Ascending aorta (tissue), 2 donors: ENCODE measurements at regions not wholly inside any gene's neighbourhood (a gene's known extent, or its start where the extent isn't known, plus 50 kb on each side); places are given as distances from the start of the nearest gene placed in this dataset.

Source experiments
- DNase-seq, 2 donors: peaks; one replicate each; pipeline ENCODE4 v3.0.0-alpha.2; 2019; ENCODE audit warnings: low spot score in 2 of 2
- H3K27ac ChIP-seq, 2 donors: fragments of 200-600 bp; sonication (generic); one replicate each; pipeline ENCODE4 v1.5.1; 2016 to 2017; ENCODE audit warnings: mild to moderate bottlenecking in 1 of 2
- H3K27me3 ChIP-seq: fragments of 200-600 bp; sonication (generic); one replicate; pipeline ENCODE4 v1.5.1; 2017
- H3K36me3 ChIP-seq, 2 donors: fragments of 200-600 bp; sonication (generic); one replicate each; pipeline ENCODE4 v1.5.1; 2016
- H3K4me1 ChIP-seq, 2 donors: fragments of 200-600 bp; sonication (generic); one replicate each; pipeline ENCODE4 v1.5.1; 2016 to 2017; ENCODE audit warnings: mild to moderate bottlenecking in 1 of 2
- H3K4me3 ChIP-seq, 2 donors: fragments of 200-600 bp; sonication (generic); one replicate each; pipeline ENCODE4 v1.5.1; 2016 to 2017; ENCODE audit warnings: mild to moderate bottlenecking in 1 of 2
- H3K9me3 ChIP-seq, 2 donors: fragments of 200-600 bp; sonication (generic); one replicate each; pipeline ENCODE4 v1.5.1; 2016
- intact Hi-C: fragments of 100-400 bp; cut with DNase I; formaldehyde crosslinking; loops from one replicate; pipeline ENCODE4 v1.15.1; 2023
- TF ChIP-seq, protein P1 (sequence below), 3 experiments: fragments of 200-600 bp in 2 of 3; fragments of 450-650 bp in 1 of 3; sonication (generic) in 2 of 3; IDR thresholded peaks; one replicate each; pipeline ENCODE4 v1.5.1; 2016 to 2019; ENCODE audit warnings: antibody characterized with exemption in 3 of 3, mild to moderate bottlenecking in 1 of 3, moderate library complexity in 1 of 3

DNA sequence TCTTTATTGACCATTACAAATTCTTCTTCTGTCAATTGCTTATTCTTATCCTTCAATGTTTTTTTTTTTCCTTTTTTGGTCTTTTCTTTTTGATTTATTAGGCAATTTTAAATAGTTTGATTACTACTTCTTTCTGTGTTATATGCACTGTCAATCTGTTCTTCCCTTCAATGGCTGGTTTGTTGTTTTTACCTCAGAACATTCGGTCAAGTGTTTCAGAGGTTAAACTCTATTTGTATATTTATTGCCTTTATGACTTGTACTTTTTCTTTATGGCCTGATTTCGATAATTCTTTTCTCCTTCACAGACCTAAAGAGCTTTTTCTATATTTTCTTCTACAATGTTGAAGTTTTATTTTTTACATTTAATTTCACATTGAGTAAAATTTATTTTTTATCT, 171.5 kb upstream of the AKR1E2 start:
- peaks cover 0 to 14% of the 10 kb centered on the region in 2 donors for H3K4me1 ChIP-seq
- TF ChIP-seq, protein P1, sequence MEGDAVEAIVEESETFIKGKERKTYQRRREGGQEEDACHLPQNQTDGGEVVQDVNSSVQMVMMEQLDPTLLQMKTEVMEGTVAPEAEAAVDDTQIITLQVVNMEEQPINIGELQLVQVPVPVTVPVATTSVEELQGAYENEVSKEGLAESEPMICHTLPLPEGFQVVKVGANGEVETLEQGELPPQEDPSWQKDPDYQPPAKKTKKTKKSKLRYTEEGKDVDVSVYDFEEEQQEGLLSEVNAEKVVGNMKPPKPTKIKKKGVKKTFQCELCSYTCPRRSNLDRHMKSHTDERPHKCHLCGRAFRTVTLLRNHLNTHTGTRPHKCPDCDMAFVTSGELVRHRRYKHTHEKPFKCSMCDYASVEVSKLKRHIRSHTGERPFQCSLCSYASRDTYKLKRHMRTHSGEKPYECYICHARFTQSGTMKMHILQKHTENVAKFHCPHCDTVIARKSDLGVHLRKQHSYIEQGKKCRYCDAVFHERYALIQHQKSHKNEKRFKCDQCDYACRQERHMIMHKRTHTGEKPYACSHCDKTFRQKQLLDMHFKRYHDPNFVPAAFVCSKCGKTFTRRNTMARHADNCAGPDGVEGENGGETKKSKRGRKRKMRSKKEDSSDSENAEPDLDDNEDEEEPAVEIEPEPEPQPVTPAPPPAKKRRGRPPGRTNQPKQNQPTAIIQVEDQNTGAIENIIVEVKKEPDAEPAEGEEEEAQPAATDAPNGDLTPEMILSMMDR (IDR thresholded peaks at IDR 0.05): no peak
- H3K27me3 ChIP-seq: no peaks in the 10 kb centered on the region
- H3K36me3 ChIP-seq: no peaks in the 10 kb centered on the region
- intact Hi-C loops: loop anchor here (5.0 to 10.0 kb wide), 4 partner anchors 157 to 720 kb away; no protein-coding TSS in a partner anchor
- no peak for DNase-seq
- H3K4me3 ChIP-seq: no peak overlapping the region
- H3K27ac ChIP-seq: no peak overlapping the region
- H3K9me3 ChIP-seq: no peaks in the 10 kb centered on the region

- Histone ChIP-seq H3K9me3 (no peaks in the 10 kb centered on the region), H3K36me3 (no peaks in the 10 kb centered on the region), H3K4me1 (peaks cover 0 to 17% of the 10 kb centered on the region in 2 donors), H3K4me3 (no peak overlapping the region), H3K27me3 (no peaks in the 10 kb centered on the region), H3K27ac (no peak overlapping the region)
- no peak for DNase-seq
- TF ChIP-seq, protein P1 (IDR thresholded peaks at IDR 0.05): no peak
- intact Hi-C loops: loop anchor here (5.0 to 10.0 kb wide), 4 partner anchors 156 to 718 kb away; no protein-coding TSS in a partner anchor
These were observed 172.8 kb upstream of the AKR1E2 start for GRCh38 chr10:4653160-4653559.

DNA sequence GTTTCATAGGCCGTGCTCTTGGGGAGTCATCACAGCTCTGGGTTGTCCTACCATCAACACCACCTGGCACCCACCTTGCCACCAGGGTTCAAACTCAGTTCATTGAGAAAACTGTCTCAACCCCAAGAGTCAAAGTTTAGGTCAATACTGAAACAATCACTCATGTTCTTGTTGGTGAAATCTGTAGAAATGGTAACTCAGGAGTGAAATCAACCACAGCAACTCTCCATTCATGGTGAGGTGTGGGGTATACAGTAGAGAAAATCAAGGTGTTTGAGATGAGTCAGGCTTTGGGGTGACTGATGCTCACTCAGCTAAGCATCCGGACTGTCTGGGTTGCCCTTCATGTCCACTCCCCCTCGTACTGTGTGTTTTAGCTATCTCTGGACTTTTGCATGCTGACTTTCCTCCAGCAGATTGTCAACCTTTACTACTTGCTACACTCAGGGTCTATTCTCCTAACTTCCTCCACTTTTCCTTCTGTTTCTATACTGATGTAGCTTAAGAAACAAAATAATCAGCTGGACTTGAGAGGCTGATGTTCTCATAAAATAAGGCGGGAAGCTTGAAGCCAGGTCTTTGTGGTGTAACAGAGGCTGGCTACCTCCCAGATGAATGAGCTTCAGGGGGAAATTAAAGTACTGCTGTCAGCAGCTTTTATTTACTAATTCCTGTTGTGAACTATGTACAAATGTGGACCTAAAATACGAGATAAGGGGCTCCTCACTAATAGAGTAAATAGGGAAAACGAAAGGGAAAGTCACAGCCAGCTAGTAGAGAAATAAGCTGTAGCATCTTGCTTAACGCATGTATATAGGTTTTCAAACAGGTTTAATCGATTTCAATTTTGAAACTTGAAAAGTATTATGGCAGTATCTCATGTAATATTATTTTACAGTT, 173.6 kb upstream of the AKR1E2 start:
- no peaks in the 10 kb centered on the region for H3K27me3 ChIP-seq
- no peaks in the 10 kb centered on the region for H3K9me3 ChIP-seq
- no peak for DNase-seq
- intact Hi-C loops: loop anchor here (5.0 to 10.0 kb wide), 4 partner anchors 155 to 718 kb away; no protein-coding TSS in a partner anchor
- peaks cover 0 to 19% of the 10 kb centered on the region in 2 donors for H3K4me1 ChIP-seq
- no peaks in the 10 kb centered on the region for H3K36me3 ChIP-seq
- TF ChIP-seq, protein P1 (IDR thresholded peaks at IDR 0.05): no peak
- H3K4me3 ChIP-seq: no peak overlapping the region
- no peak overlapping the region for H3K27ac ChIP-seq

- no peak for DNase-seq
- TF ChIP-seq, protein P1 (IDR thresholded peaks at IDR 0.05): no peak
- Histone ChIP-seq H3K36me3 (no peaks in the 10 kb centered on the region), H3K4me3 (no peak overlapping the region), H3K4me1 (peaks cover 5 to 26% of the 10 kb centered on the region in 2 donors), H3K9me3 (no peaks in the 10 kb centered on the region), H3K27ac (no peak overlapping the region), H3K27me3 (no peaks in the 10 kb centered on the region)
- intact Hi-C loops: loop anchor here (5.0 to 10.0 kb wide), 4 partner anchors 154 to 717 kb away; no protein-coding TSS in a partner anchor
These were observed 174.5 kb upstream of the AKR1E2 start for GRCh38 chr10:4651404-4652037.

- Histone ChIP-seq H3K36me3 (no peaks in the 10 kb centered on the region), H3K27ac (peak overlapping the region; percentile 61 to 74), H3K27me3 (no peaks in the 10 kb centered on the region), H3K9me3 (no peaks in the 10 kb centered on the region), H3K4me1 (peaks cover 5 to 27% of the 10 kb centered on the region in 2 donors), H3K4me3 (no peak overlapping the region)
- DNase-seq: no peak
- intact Hi-C loops: loop anchor here (5.0 to 10.0 kb wide), 4 partner anchors 153 to 716 kb away; no protein-coding TSS in a partner anchor
- TF ChIP-seq, protein P1 (IDR thresholded peaks at IDR 0.05): no peak
These were observed 175.4 kb upstream of the AKR1E2 start for GRCh38 chr10:4650582-4650981.
